HCT116 (cell line): ENCODE measurements at regions not wholly inside any gene's neighbourhood (a gene's known extent, or its start where the extent isn't known, plus 50 kb on each side); places are given as distances from the start of the nearest gene placed in this dataset.

Experiments
- ATAC-seq: fragments of 200-7000 bp; cut with Tn5 transposase; 2 replicates; pipeline ENCODE4 v1.9.1; 2020; ENCODE audit warnings: mild to moderate bottlenecking, moderate library complexity
- BruUV-seq: library from RNA; stranded (reverse); fragments of 400-500 nt; replicated peaks from 2 replicates; lab custom pipeline; 2021; lab: Mats Ljungman, UMichigan
- CTCF ChIA-PET: fragments of 300-600 bp; sonication (Branson Sonifier 250); formaldehyde crosslinking; loops from one replicate; lab custom pipeline; 2021; ENCODE audit warnings: antibody characterized with exemption; lab: Charles Lee
- POLR2A ChIA-PET: fragments of 300-600, 350-600 bp; sonication (Branson Sonifier 250); formaldehyde crosslinking; loops from one replicate; lab custom pipeline; 2021; ENCODE audit warnings: antibody characterized with exemption; lab: Charles Lee
- RAD21 ChIA-PET, 2 experiments: fragments of 300-600 bp; sonication (Branson Sonifier 250); formaldehyde crosslinking; loops; one replicate each; lab custom pipeline; 2023; ENCODE audit warnings: low total read pairs in 2 of 2; ENCODE audit not compliant: uncharacterized antibody in 2 of 2, unreplicated experiment in 2 of 2, low non-redundant PET in 1 of 2; lab: Charles Lee
- DNase-seq: peaks from one replicate; pipeline ENCODE4 v3.0.0-alpha.2; 2010; ENCODE audit warnings: low read depth, low spot score
- H2AFZ ChIP-seq: fragments of 200-600 bp; shearing (Covaris generic), sonication (generic); 2 replicates; pipeline ENCODE4 v1.6.1; 2017; ENCODE audit warnings: low read depth, mixed run types, mixed read lengths, antibody characterized with exemption, low read length; ENCODE audit not compliant: poor library complexity, severe bottlenecking
- H3K27ac ChIP-seq: 2 replicates; pipeline ENCODE4 v1.5.1; 2012; ENCODE audit warnings: low read depth, low read length
- H3K27me3 ChIP-seq: fragments of 200-600 bp; sonication (generic); 2 replicates; pipeline ENCODE4 v1.6.1; 2016; ENCODE audit warnings: mixed run types, low read length, mixed read lengths; ENCODE audit not compliant: insufficient read depth
- H3K36me3 ChIP-seq, 2 experiments: fragments of 200-500 bp in 1 of 2; fragments of 200-600 bp in 1 of 2; sonication (Bioruptor generic) in 1 of 2; sonication (generic) in 1 of 2; 2 replicates each; pipeline versions ENCODE4 v1.5.1 to v1.6.1; 2014 to 2016; ENCODE audit warnings: low read length in 2 of 2, inconsistent platforms in 1 of 2, mixed read lengths in 1 of 2, mixed run types in 1 of 2; ENCODE audit not compliant: insufficient read depth in 2 of 2, control insufficient read depth in 1 of 2
- H3K4me1 ChIP-seq, 2 experiments: fragments of 200-600 bp in 1 of 2; sonication (generic) in 1 of 2; 2 replicates each; pipeline versions ENCODE4 v1.5.1 to v1.6.1; 2012 to 2017; ENCODE audit warnings: low read length in 2 of 2, inconsistent platforms in 1 of 2, mild to moderate bottlenecking in 1 of 2, mixed read lengths in 1 of 2, mixed run types in 1 of 2, moderate library complexity in 1 of 2; ENCODE audit not compliant: insufficient read depth in 2 of 2, control insufficient read depth in 1 of 2
- H3K4me2 ChIP-seq: fragments of 200-600 bp; sonication (generic); 2 replicates; pipeline ENCODE4 v1.6.1; 2017; ENCODE audit warnings: mixed run types, low read length, mixed read lengths
- H3K4me3 ChIP-seq, 2 experiments: fragments of 200-600 bp in 1 of 2; sonication (generic) in 1 of 2; replicated peaks in 1 of 2; 2 replicates each; pipeline ENCODE4 v1.5.1; 2011 to 2016; ENCODE audit warnings: low read length in 2 of 2, control low read depth in 1 of 2, low read depth in 1 of 2, mild to moderate bottlenecking in 1 of 2, mixed read lengths in 1 of 2, mixed run types in 1 of 2
- H3K79me2 ChIP-seq: fragments of 200-600 bp; sonication (generic); 2 replicates; pipeline ENCODE4 v1.6.1; 2017; ENCODE audit warnings: mild to moderate bottlenecking, mixed run types, low read length, moderate library complexity, mixed read lengths; ENCODE audit not compliant: insufficient read depth
- H3K9ac ChIP-seq: fragments of 200-600 bp; sonication (generic); 2 replicates; pipeline ENCODE4 v1.6.1; 2016; ENCODE audit warnings: low read length, mixed read lengths
- H3K9me2 ChIP-seq: fragments of 200-600 bp; sonication (generic), shearing (Covaris generic); 2 replicates; pipeline ENCODE4 v1.6.1; 2017; ENCODE audit warnings: mixed run types, mild to moderate bottlenecking, moderate library complexity; ENCODE audit not compliant: insufficient read depth
- H3K9me3 ChIP-seq, 2 experiments: fragments of 200-500 bp in 1 of 2; fragments of 200-600 bp in 1 of 2; sonication (Bioruptor generic) in 1 of 2; sonication (generic) in 1 of 2; 2 replicates each; pipeline ENCODE4 v1.6.1; 2014 to 2017; ENCODE audit warnings: low read length in 2 of 2, mixed read lengths in 2 of 2, inconsistent platforms in 1 of 2, low read depth in 1 of 2, mild to moderate bottlenecking in 1 of 2, mixed run types in 1 of 2, moderate library complexity in 1 of 2; ENCODE audit not compliant: control insufficient read depth in 1 of 2, insufficient read depth in 1 of 2
- H4K20me1 ChIP-seq: fragments of 200-600 bp; sonication (generic), shearing (Covaris generic); 2 replicates; pipeline ENCODE4 v1.6.1; 2017; ENCODE audit warnings: mixed run types, mild to moderate bottlenecking, moderate library complexity; ENCODE audit not compliant: insufficient read depth
- CBX3 ChIP-seq: IDR thresholded peaks from 2 replicates; pipeline ENCODE4 v1.6.1; 2012; ENCODE audit warnings: low read depth
- CEBPB ChIP-seq: IDR thresholded peaks from 2 replicates; pipeline ENCODE4 v1.6.1; 2012; ENCODE audit warnings: low read depth
- ELF1 ChIP-seq: IDR thresholded peaks from 2 replicates; pipeline ENCODE4 v1.6.1; 2012; ENCODE audit warnings: low read depth, borderline replicate concordance
- POLR2A ChIP-seq: IDR thresholded peaks from 2 replicates; pipeline ENCODE4 v1.7.0; 2011; ENCODE audit warnings: borderline replicate concordance; ENCODE audit not compliant: insufficient read depth, insufficient read length; ENCODE audit errors: extremely low read depth
- SP1 ChIP-seq: IDR thresholded peaks from 2 replicates; pipeline ENCODE4 v1.6.1; 2012; ENCODE audit warnings: low read depth
- SRF ChIP-seq: IDR thresholded peaks from 2 replicates; pipeline ENCODE4 v1.6.1; 2012; ENCODE audit warnings: low read depth
- ZFX ChIP-seq: fragments of 450-650 bp; IDR thresholded peaks from 2 replicates; pipeline ENCODE4 v1.6.1; 2017
- intact Hi-C: fragments of 100-400 bp; cut with micrococcal nuclease; formaldehyde crosslinking; loops from 2 replicates; pipeline ENCODE4 v1.10.0; 2022
- TF ChIP-seq, protein P1 (sequence below): IDR thresholded peaks from 2 replicates; pipeline ENCODE4 v1.6.1; 2011; ENCODE audit warnings: mild to moderate bottlenecking, low read length, moderate library complexity; ENCODE audit not compliant: insufficient replicate concordance; ENCODE audit errors: extremely low read depth
- TF ChIP-seq, protein P2 (sequence below): IDR thresholded peaks from 2 replicates; pipeline ENCODE4 v1.6.1; 2012

DNA sequence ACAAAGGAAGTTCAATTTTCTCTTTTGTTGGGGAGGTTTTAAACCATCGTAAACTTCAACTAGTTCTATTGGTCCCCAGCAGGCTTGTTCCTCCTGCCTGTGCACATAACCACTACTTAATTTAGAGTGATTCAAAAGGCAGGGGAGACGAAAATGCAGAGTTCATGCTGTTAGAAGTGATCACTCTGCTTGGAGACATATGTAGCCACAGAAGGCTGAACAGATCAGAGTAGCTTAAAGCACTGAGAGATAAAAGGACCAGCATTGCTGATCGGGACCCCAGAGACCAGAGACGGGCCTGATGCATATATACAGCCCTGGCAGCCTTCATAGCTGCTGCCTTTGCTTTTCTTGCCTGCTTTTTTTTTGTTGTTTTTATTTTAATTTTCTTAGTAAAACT is 662.0 kb upstream of the CPEB2 start:
- Histone ChIP-seq H3K4me3 (no peak overlapping the region), H3K27me3 (no peaks in the 10 kb centered on the region), H3K4me1 (no peaks in the 10 kb centered on the region), H4K20me1 (no peaks in the 10 kb centered on the region), H3K27ac (no peak overlapping the region), H3K36me3 (no peaks in the 10 kb centered on the region), H3K9ac (no peak overlapping the region), H2AFZ (no peak overlapping the region), H3K9me3 (no peaks in the 10 kb centered on the region; a peak in 2 of 4 replicates), H3K79me2 (no peaks in the 10 kb centered on the region), H3K9me2 (no peaks in the 10 kb centered on the region), H3K4me2 (no peak overlapping the region)
- TF ChIP-seq SRF (no peak), ZFX (no peak), ELF1 (no peak), CEBPB (no peak), CBX3 (no peak), POLR2A (no peak)
- RAD21 ChIA-PET: no interaction called here
- intact Hi-C loops: no loop called here
- BruUV-seq: no TSS peak
- CTCF ChIA-PET: no interaction called here
- POLR2A ChIA-PET: no interaction called here
- no peak for ATAC-seq
- DNase-seq: no peak

DNA sequence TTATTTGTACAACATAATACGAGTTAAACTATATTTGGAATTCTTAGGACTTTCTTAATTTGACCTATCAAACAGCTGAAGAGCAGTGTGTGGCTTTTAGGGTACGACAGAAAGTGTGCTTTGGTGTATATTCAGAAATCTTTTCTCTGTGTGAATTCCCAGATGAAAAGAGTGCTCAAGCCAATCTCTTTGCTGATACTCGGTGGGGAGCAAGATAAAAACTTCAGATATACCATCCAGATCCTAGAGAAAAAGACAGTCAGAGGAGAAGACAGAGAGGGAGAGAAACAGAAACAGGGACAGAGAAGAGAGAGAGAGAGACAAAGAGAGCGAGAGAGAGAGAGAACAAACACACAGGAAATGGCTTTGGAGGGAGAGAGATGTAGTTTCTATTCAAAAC is 658.3 kb upstream of the CPEB2 start:
- RAD21 ChIA-PET: no interaction called here
- POLR2A ChIA-PET: no interaction called here
- CTCF ChIA-PET: no interaction called here
- no peak overlapping the region for H3K4me3 ChIP-seq
- no peak for DNase-seq
- no peak overlapping the region for H3K27ac ChIP-seq
- H3K36me3 ChIP-seq: no peaks in the 10 kb centered on the region
- no peak overlapping the region for H3K4me2 ChIP-seq
- no peak overlapping the region for H2AFZ ChIP-seq
- no peak overlapping the region for H3K9ac ChIP-seq
- no peaks in the 10 kb centered on the region for H3K4me1 ChIP-seq
- BruUV-seq: no TSS peak
- no peaks in the 10 kb centered on the region for H3K79me2 ChIP-seq
- TF ChIP-seq, protein P1, sequence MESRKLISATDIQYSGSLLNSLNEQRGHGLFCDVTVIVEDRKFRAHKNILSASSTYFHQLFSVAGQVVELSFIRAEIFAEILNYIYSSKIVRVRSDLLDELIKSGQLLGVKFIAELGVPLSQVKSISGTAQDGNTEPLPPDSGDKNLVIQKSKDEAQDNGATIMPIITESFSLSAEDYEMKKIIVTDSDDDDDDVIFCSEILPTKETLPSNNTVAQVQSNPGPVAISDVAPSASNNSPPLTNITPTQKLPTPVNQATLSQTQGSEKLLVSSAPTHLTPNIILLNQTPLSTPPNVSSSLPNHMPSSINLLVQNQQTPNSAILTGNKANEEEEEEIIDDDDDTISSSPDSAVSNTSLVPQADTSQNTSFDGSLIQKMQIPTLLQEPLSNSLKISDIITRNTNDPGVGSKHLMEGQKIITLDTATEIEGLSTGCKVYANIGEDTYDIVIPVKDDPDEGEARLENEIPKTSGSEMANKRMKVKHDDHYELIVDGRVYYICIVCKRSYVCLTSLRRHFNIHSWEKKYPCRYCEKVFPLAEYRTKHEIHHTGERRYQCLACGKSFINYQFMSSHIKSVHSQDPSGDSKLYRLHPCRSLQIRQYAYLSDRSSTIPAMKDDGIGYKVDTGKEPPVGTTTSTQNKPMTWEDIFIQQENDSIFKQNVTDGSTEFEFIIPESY: no peak
- TF ChIP-seq ZFX (no peak), ELF1 (no peak), CEBPB (no peak), SP1 (no peak)
- TF ChIP-seq, protein P2, sequence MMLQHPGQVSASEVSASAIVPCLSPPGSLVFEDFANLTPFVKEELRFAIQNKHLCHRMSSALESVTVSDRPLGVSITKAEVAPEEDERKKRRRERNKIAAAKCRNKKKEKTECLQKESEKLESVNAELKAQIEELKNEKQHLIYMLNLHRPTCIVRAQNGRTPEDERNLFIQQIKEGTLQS: no peak
- TF ChIP-seq, all 23 proteins: peak for 0
- Histone ChIP-seq H3K9me2 (no peaks in the 10 kb centered on the region), H3K9me3 (peaks cover 0 to 14% of the 10 kb centered on the region in 2 experiments; a peak in 2 of 4 replicates), H4K20me1 (no peaks in the 10 kb centered on the region), H3K27me3 (no peaks in the 10 kb centered on the region)
- ATAC-seq: no peak
- intact Hi-C loops: no loop called here
